Activated B cell treated with CpG ODN at 0.5 μM for 24 hours (primary cell): ENCODE measurements at regions not wholly inside any gene's neighbourhood (a gene's known extent, or its start where the extent isn't known, plus 50 kb on each side); places are given as distances from the start of the nearest gene placed in this dataset.

Source experiments
- ATAC-seq: fragments of 200-7000 bp; cut with Tn5 transposase; one replicate; pipeline ENCODE4 v1.10.0; 2021; ENCODE audit warnings: low read depth, mild to moderate bottlenecking, moderate library complexity
- CTCF ChIA-PET: fragments of 350-600 bp; sonication (Branson Sonifier 250); formaldehyde crosslinking; loops from one replicate; lab custom pipeline; 2021; ENCODE audit warnings: antibody characterized with exemption; lab: Charles Lee
- POLR2A ChIA-PET: fragments of 350-600 bp; sonication (Branson Sonifier 250); formaldehyde crosslinking; loops from one replicate; lab custom pipeline; 2021; ENCODE audit warnings: antibody characterized with exemption; lab: Charles Lee
- DNase-seq: peaks from one replicate; pipeline ENCODE4 v3.0.0; 2022
- H3K27ac Mint-ChIP-seq: one replicate; pipeline ENCODE4 v1.8.0; 2020; ENCODE audit warnings: mixed read lengths
- H3K27me3 Mint-ChIP-seq: one replicate; pipeline ENCODE4 v1.8.0; 2021; ENCODE audit warnings: mixed read lengths
- H3K36me3 Mint-ChIP-seq: one replicate; pipeline ENCODE4 v1.8.0; 2021; ENCODE audit warnings: low read depth, mixed read lengths
- H3K4me1 Mint-ChIP-seq: one replicate; pipeline ENCODE4 v1.8.0; 2021; ENCODE audit warnings: mixed read lengths
- H3K4me3 Mint-ChIP-seq: one replicate; pipeline ENCODE4 v1.8.0; 2020; ENCODE audit warnings: mild to moderate bottlenecking, mixed read lengths
- H3K9me3 Mint-ChIP-seq: one replicate; pipeline ENCODE4 v1.8.0; 2020; ENCODE audit warnings: mixed read lengths
- CTCF ChIP-seq: fragments of 200-600 bp; IDR thresholded peaks from one replicate; pipeline ENCODE4 v1.8.0; 2022; ENCODE audit warnings: antibody characterized with exemption, mild to moderate bottlenecking
- intact Hi-C: fragments of 100-400 bp; cut with micrococcal nuclease; formaldehyde crosslinking; loops from one replicate; pipeline ENCODE4 v1.15.1; 2024

GRCh38 chr1:99531578-99532275 is 114.2 kb upstream of the PALMD start:
- H3K4me1 Mint-ChIP-seq, result no peaks in the 10 kb centered on the region
- H3K36me3 Mint-ChIP-seq, result no peaks in the 10 kb centered on the region
- intact Hi-C loops, result no loop called here
- no peak overlapping the region for H3K4me3 Mint-ChIP-seq
- ChIA-PET CTCF (no interaction called here), POLR2A (no interaction called here)
- ATAC-seq (no peak), DNase-seq (no peak)
- H3K27ac Mint-ChIP-seq, result no peak overlapping the region
- no peaks in the 10 kb centered on the region for H3K9me3 Mint-ChIP-seq
- no peak for TF ChIP-seq CTCF
- H3K27me3 Mint-ChIP-seq, result no peaks in the 10 kb centered on the region

DNA sequence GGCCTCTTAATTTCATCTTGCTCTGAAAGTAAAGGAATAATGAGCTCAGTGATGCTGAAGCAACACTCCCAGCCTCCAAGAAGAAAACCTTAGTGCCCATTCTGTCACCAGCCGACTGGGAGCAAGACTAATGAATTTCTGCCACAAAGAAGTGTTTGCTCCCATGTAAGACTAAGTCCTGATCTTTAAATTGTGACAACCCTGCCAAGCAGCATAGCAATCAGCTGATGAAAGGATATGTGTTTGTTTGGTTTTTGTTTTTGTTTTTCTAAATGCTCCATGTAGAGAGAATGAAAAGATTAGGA is 113.7 kb upstream of the PALMD start:
- Mint-ChIP-seq H3K4me1 (no peaks in the 10 kb centered on the region), H3K4me3 (no peak overlapping the region), H3K9me3 (no peaks in the 10 kb centered on the region)

GRCh38 chr1:99533909-99534637 is 111.8 kb upstream of the PALMD start:
- Mint-ChIP-seq H3K4me1 (no peaks in the 10 kb centered on the region), H3K27ac (no peak overlapping the region), H3K27me3 (no peaks in the 10 kb centered on the region), H3K9me3 (no peaks in the 10 kb centered on the region), H3K36me3 (no peaks in the 10 kb centered on the region), H3K4me3 (no peak overlapping the region)
- ChIA-PET CTCF (no interaction called here), POLR2A (no interaction called here)
- ATAC-seq, result no peak
- no peak for TF ChIP-seq CTCF
- no peak for DNase-seq
- intact Hi-C loops, result no loop called here

More for the DNA sequence above, 113.7 kb upstream of the PALMD start:
- ChIA-PET POLR2A (no interaction called here), CTCF (no interaction called here)
- DNase-seq (no peak), ATAC-seq (no peak)
- intact Hi-C loops, result no loop called here
- Mint-ChIP-seq H3K36me3 (no peaks in the 10 kb centered on the region), H3K27ac (no peak overlapping the region), H3K27me3 (no peaks in the 10 kb centered on the region)
- TF ChIP-seq CTCF, result no peak

GRCh38 chr1:99534638-99534930 is 111.3 kb upstream of the PALMD start:
- H3K36me3 Mint-ChIP-seq, result no peaks in the 10 kb centered on the region
- no peak for DNase-seq
- no peak for TF ChIP-seq CTCF
- ChIA-PET POLR2A (no interaction called here), CTCF (no interaction called here)
- H3K4me3 Mint-ChIP-seq, result no peak overlapping the region
- no peaks in the 10 kb centered on the region for H3K27me3 Mint-ChIP-seq
- no peaks in the 10 kb centered on the region for H3K4me1 Mint-ChIP-seq
- H3K27ac Mint-ChIP-seq, result no peak overlapping the region
- no peaks in the 10 kb centered on the region for H3K9me3 Mint-ChIP-seq
- ATAC-seq, result no peak
- intact Hi-C loops, result no loop called here

- H3K9me3 Mint-ChIP-seq, result no peaks in the 10 kb centered on the region
- H3K4me3 Mint-ChIP-seq, result no peak overlapping the region
- ATAC-seq (no peak), DNase-seq (no peak)
- no peaks in the 10 kb centered on the region for H3K4me1 Mint-ChIP-seq
- H3K27me3 Mint-ChIP-seq, result no peaks in the 10 kb centered on the region
- H3K36me3 Mint-ChIP-seq, result no peaks in the 10 kb centered on the region
- no peak overlapping the region for H3K27ac Mint-ChIP-seq
- no peak for TF ChIP-seq CTCF
- intact Hi-C loops, result loop anchor here (5.0 kb wide), 1 partner anchor 1203 kb away; no protein-coding TSS in a partner anchor
- ChIA-PET CTCF (no interaction called here), POLR2A (no interaction called here)
Observed at GRCh38 chr1:99535470-99536164, 110.3 kb upstream of the PALMD start.
